DMS 273 (cell line): ENCODE measurements at regions not wholly inside any gene's neighbourhood (a gene's known extent, or its start where the extent isn't known, plus 50 kb on each side); places are given as distances from the start of the nearest gene placed in this dataset.

Experiments used
- DNase-seq: peaks from one replicate; lab custom pipeline; 2025; ENCODE audit not compliant: unreplicated experiment; lab: John Stamatoyannopoulos, UW

- no peak for DNase-seq
Measured at GRCh38 chr2:100193291-100193710, 50.9 kb upstream of the AFF3 start.

DNA sequence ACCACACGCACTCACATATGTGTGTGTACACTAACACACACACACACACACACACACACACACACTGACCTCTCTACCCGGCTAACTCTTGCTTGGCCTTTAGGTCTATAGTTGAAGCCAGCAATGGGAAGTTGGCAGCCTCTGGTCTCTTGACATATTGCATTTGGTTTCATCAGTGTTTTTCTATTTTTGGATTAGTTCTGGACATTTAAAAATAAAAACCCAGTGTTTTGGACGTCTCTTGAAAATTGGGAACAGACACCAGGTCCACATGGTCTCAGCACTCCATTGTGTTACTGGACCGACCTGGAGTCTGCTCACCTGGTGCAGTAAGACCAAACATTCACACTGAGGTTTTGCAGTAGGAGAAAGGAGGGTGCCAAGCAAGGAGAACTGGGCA, 50.4 kb upstream of the AFF3 start:
- DNase-seq: no peak

DNA sequence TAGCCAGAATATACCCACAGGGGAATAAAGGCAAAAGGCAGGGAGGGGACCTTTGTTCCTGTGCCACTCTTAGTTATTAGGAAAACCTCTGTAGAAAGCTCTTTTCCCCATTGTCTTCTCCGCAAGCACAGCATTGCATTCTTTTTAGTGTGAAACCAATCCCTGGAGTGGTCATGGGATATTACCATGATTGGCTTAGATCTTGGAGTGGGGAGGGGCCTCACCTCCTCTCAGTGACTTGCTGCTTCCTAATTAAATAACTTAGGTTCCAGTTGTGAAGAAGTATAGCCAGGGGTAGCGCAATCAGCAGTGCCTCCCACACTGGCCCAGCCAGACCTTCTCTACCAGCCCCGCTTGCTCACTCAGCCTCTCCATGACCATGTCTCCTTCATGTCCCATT, 49.9 kb upstream of the AFF3 start:
- DNase-seq: no peak
